Activated CD4-positive, alpha-beta T cell treated with anti-CD3 and anti-CD28 coated beads for 24 hours (primary cell): ENCODE measurements at regions not wholly inside any gene's neighbourhood (a gene's known extent, or its start where the extent isn't known, plus 50 kb on each side); places are given as distances from the start of the nearest gene placed in this dataset.
"Not testable (repeated sequence)": the region's sequence is repeated elsewhere in the genome, so short reads cannot be mapped to it uniquely, and the experiment has no call there.

Experiments used
- DNase-seq, 2 donors: peaks; one replicate each; pipeline ENCODE4 v3.0.0-alpha.2; 2020; ENCODE audit warnings: low read depth in 2 of 2

GRCh38 chr14:105857826-105858675, 331.7 kb downstream of the TMEM121 start:
- DNase-seq = no peak

GRCh38 chr14:105858676-105859025, 332.3 kb downstream of the TMEM121 start:
- no peak for DNase-seq

DNA sequence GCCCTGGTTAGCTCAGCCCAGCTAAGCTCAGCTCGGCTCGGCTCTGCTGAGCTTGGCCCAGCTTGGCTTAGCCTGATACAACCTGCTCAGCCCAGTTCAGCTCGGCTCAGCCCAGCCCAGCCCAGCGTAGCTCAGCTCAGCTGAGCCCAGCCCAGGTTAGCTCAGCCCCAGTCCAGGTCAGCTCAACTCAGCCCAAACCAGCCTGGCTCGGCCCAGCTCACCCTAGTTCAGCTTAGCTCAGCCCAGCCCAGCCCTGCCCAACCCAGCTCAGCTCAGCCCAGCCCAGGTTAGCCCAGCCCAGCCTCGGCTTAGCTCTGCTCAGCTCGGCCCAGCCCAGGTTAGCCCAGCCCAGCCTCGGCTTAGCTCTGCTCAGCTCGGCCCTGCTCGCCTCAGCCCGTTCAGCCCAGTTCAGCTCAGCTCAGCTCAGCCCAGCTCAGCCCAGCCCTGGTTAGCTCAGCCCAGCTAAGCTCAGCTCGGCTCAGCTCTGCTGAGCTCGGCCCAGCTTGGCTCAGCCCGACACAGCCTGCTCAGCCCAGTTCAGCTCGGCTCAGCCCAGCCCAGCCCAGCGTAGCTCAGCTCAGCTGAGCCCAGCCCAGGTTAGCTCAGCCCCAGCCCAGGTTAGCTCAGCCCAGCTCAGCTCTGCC, 332.8 kb downstream of the TMEM121 start:
- DNase-seq = not testable (repeated sequence)

DNA sequence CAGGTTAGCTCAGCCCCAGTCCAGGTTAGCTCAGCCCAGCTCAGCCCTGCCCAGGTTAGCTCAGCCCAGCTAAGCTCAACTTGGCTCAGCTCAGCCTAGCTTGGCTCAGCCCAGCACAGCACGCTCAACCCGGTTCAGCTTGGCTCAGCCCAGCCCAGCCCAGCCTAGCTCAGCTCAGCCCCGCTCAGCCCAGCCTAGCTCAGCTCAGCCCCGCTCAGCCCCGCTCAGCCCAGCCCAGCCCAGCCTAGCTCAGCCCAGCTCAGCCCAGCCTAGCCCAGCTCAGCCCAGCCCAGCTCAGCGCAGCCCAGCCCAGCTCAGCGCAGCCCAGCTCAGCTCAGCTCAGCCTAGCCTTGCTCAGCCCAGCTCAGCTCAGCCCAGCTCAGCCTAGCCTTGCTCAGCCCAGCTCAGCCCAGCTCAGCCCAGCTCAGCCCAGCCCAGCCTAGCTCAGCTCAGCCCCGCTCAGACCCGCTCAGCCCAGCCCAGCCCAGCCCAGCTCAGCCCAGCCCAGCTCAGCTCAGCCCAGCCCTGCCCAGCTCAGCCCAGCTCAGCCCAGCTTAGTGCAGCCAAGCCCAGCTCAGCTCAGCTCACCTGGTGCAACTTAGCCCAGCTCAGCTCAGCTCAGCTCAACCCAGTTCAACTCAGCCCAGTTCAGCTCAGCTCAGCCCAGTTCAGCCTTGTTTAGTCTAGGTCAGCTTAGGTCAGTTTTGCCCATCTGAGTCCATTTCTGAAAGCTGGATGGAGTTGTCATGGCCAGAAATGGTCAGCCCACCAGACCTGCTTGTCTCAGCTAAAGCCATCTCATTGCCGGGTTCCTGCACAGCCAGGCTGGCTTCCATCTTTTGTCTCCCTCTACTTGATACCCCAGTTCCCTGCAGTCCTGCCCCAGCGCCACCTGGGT, 333.6 kb downstream of the TMEM121 start:
- no peak for DNase-seq

- DNase-seq = no peak
Measured at GRCh38 chr14:105860615-105861580, 334.5 kb downstream of the TMEM121 start.

- peak in 1 of 2 donors; percentile 12 for DNase-seq
Measured at GRCh38 chr14:105861985-105862465, 335.6 kb downstream of the TMEM121 start.

DNA sequence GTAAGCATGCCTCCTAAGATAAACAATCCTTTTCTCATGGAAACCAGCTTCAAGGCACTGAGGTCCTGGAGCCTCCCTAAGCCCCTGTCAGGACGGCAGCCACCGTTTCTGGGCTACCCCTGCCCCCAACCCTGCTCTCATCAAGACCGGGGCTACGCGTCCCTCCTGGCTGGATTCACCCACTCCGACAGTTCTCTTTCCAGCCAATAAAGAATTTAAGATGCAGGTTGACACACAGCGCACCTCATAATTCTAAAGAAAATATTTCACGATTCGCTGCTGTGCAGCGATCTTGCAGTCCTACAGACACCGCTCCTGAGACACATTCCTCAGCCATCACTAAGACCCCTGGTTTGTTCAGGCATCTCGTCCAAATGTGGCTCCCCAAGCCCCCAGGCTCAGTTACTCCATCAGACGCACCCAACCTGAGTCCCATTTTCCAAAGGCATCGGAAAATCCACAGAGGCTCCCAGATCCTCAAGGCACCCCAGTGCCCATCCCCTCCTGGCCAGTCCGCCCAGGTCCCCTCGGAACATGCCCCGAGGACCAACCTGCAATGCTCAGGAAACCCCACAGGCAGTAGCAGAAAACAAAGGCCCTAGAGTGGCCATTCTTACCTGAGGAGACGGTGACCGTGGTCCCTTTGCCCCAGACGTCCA, 336.3 kb downstream of the TMEM121 start:
- DNase-seq = no peak

DNA sequence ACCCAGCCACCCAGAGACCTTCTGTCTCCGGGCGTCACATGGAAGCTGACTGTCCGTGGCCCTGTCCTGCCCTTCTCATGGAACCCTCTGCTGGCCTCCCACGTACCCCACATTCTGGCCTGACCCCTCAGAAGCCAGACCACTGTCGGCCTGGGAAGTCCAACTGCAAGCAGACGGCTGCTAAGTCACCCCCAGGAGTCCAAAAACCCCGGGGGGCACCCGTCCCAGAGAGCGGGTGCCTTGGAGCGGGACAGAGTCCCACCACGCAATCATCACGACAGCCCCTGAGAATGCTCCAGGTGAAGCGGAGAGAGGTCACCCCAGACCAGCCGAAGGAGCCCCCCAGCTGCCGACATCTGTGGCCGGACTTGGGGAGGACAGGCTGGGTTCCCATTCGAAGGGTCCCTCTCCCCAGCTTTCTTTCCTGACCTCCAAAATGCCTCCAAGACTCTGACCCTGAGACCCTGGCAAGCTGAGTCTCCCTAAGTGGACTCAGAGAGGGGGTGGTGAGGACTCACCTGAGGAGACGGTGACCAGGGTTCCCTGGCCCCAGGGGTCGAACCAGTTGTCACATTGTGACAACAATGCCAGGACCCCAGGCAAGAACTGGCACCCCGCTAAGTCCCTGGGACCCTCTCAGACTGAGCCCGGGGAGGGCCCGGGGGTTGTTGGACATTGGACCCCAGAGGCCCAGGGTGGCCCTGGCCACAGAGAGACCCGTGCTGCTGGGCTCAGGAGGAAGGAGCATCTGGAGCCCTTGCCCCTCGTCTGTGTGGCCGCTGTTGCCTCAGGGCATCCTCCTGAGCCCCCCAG, 337.1 kb downstream of the TMEM121 start:
- DNase-seq = no peak

DNA sequence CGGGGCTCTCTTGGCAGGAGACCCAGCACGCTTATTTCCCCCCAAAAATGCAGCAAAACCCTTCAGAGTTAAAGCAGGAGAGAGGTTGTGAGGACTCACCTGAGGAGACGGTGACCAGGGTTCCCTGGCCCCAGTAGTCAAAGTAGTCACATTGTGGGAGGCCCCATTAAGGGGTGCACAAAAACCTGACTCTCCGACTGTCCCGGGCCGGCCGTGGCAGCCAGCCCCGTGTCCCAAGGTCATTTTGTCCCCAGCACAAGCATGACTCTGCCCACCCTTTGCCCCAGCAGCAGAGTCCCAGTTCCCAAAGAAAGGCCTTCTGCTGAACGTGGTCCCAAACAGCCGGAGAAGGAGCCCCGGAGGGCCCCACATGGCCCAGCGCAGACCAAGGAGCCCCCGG, 337.7 kb downstream of the TMEM121 start:
- no peak for DNase-seq

DNA sequence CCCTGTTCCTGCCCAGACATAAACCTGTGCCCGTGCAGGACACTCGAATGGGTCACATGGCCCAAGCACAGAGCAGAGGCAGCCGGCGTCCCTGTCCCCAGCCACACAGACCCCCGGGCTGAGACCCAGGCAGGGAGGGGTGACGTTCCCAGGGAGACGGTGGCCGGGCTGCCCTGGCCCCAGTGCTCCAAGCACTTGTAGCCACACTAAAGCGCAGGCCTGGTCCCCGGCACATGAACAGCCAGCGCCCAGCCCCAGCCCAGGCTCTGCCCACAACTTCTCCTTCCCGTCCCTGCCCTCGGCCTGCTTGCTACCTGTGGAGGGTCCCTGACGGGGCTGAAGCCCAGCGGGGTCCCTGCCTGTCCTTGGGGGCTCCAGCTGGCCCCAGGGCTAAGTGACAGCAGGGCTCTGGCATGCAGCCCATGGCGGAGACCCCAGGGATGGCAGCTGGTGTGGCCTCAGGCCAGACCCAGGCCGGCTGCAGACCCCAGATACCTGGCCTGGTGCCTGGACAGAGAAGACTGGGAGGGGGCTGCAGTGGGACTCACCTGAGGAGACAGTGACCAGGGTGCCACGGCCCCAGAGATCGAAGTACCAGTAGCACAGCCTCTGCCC, 338.4 kb downstream of the TMEM121 start:
- DNase-seq = no peak

DNA sequence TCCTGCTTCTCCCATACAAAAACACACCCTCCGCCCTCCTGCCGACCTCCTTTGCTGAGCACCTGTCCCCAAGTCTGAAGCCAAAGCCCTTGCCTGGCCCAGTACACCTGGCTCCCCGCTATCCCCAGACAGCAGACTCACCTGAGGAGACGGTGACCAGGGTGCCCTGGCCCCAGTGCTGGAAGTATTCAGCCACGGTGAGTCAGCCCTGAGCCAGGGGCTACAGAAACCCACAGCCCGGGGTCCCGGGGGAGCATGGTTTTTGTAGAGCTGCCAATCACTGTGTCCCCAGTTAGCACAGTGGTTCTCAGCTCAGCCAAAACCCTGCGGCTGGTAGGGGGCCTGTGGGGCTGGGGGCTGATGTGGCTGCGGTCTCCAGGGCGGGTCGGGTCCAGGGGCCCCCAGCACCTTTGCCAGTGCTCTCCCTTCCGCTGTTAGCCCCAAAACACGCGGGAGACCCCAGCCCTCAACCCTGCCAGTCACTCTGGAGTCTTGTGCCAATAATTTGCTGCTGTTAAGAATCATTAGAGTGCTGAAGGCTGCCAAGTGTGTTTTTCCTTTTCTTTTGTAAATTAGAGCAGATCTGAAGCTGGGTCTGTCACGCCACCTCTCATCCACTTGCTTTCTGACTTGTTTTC, 339.0 kb downstream of the TMEM121 start:
- DNase-seq = no peak

GRCh38 chr14:105865904-105866840, 339.8 kb downstream of the TMEM121 start:
- no peak for DNase-seq

DNA sequence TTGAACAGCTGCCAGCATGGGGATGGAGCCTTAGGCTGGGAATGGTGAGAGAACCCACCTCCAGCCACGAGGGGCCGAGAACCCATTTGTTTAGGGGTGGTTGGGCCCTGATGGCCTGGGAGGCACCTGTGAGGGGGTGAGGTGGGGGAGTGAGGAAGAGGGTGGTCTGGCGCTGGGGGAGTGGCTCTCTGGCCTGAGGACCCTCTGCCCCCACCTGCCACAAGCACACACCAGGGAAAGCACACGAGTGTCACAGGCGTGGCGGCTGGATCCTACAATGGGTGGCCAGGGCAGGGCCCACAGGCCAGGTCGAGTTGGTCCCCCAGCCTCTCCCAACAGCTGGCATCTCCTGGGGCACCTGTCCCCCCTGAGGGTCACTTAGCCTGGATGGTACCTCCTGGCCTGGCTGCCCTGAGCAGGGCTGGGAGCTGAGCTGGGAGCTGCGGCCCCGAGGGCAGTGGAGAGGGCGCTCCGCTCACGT, 340.5 kb downstream of the TMEM121 start:
- DNase-seq = no peak

GRCh38 chr14:105867961-105868599, 341.7 kb downstream of the TMEM121 start:
- no peak for DNase-seq

- DNase-seq = no peak
Measured at GRCh38 chr14:105871590-105871989, 345.2 kb downstream of the TMEM121 start.

GRCh38 chr14:105873870-105874512, 347.6 kb downstream of the TMEM121 start:
- DNase-seq = no peak
